Activated CD8-positive, alpha-beta memory T cell treated with anti-CD3 and anti-CD28 coated beads, Interleukin-2, amount 10 ng/mL, durations not matched to agents 7 days and 5 days (primary cell): ENCODE measurements at regions not wholly inside any gene's neighbourhood (a gene's known extent, or its start where the extent isn't known, plus 50 kb on each side); places are given as distances from the start of the nearest gene placed in this dataset.

Source experiments
- ATAC-seq: fragments of 150-1000 bp; cut with Tn5 transposase; one replicate; pipeline ENCODE4 v1.10.0; 2021; ENCODE audit warnings: moderate library complexity
- CTCF ChIA-PET: fragments of 350-600 bp; sonication (Branson Sonifier 250); formaldehyde crosslinking; loops from one replicate; lab custom pipeline; 2021; ENCODE audit warnings: antibody characterized with exemption; lab: Charles Lee
- DNase-seq: peaks from one replicate; pipeline ENCODE4 v3.0.0-alpha.2; 2020
- H3K27ac Mint-ChIP-seq: one replicate; pipeline ENCODE4 v1.8.0; 2021; ENCODE audit warnings: mild to moderate bottlenecking, mixed read lengths
- H3K27me3 Mint-ChIP-seq: one replicate; pipeline ENCODE4 v1.8.0; 2021; ENCODE audit warnings: mixed read lengths
- H3K36me3 Mint-ChIP-seq: one replicate; pipeline ENCODE4 v1.8.0; 2021; ENCODE audit warnings: mild to moderate bottlenecking, mixed read lengths
- H3K4me1 Mint-ChIP-seq: one replicate; pipeline ENCODE4 v1.8.0; 2021; ENCODE audit warnings: mixed read lengths
- H3K4me3 Mint-ChIP-seq: one replicate; pipeline ENCODE4 v1.8.0; 2021; ENCODE audit warnings: mild to moderate bottlenecking, moderate library complexity, mixed read lengths
- H3K9me3 Mint-ChIP-seq: one replicate; pipeline ENCODE4 v1.8.0; 2022; ENCODE audit warnings: low read depth, mixed read lengths

DNA sequence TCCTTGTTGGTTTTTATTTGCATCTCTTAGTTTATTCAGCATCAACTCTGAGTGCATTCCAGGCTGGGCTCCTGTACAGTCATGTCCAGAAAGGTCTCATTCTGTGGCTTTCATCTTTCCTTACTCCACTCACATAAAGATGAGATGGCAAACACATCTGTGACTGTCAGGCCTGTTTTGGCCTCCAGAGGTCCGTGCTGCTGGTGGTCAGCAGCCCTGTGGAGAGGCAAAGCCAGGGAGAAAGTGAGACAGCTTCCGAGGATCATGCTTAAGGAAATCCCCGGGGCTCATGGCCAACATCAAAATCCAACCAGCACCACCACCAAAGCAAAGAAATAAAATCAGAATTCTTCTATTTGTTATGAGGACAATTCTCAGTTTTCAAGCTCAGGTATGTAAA lies 96.1 kb upstream of the HIVEP3 start:
- CTCF ChIA-PET = no interaction called here
- Mint-ChIP-seq H3K9me3 (peaks cover 6% of the 10 kb centered on the region), H3K27me3 (no peaks in the 10 kb centered on the region), H3K4me3 (no peak overlapping the region), H3K27ac (no peak overlapping the region), H3K36me3 (peaks cover 16% of the 10 kb centered on the region), H3K4me1 (peaks cover 40% of the 10 kb centered on the region)
- DNase-seq (no peak), ATAC-seq (no peak)

DNA sequence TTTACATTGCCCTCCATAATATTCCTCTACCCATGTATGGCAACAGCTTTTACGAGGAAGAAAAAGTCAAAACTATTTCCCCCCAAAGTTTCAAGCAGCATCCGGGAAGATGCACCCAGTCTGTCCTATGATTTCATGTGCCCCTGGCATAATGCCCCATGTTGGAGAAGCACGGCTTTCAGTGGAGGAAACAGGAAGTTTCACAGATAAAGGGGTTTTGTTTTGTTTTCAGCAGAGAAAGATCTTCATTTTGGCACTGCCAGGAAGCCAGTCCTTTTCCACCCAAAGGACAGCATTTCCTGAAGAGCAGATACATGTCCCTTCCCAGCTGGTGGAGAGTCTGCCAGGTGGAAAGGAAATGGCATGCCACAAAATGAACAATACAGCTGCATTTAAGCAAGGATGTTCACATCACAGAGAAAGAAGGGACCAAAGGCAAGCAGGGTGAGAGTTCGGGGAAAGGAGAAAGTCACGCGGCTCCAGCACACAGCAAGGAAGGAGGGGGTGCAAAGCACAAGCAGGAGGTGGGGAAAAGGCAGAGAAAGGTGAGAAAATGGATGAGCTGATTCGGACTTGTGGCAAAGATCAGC lies 95.3 kb upstream of the HIVEP3 start:
- ATAC-seq = no peak
- DNase-seq = no peak
- no peak overlapping the region for H3K4me3 Mint-ChIP-seq
- H3K4me1 Mint-ChIP-seq = peaks cover 47% of the 10 kb centered on the region
- CTCF ChIA-PET = no interaction called here
- H3K27me3 Mint-ChIP-seq = no peaks in the 10 kb centered on the region
- H3K36me3 Mint-ChIP-seq = peaks cover 14% of the 10 kb centered on the region
- peaks cover 6% of the 10 kb centered on the region for H3K9me3 Mint-ChIP-seq
- H3K27ac Mint-ChIP-seq = no peak overlapping the region

DNA sequence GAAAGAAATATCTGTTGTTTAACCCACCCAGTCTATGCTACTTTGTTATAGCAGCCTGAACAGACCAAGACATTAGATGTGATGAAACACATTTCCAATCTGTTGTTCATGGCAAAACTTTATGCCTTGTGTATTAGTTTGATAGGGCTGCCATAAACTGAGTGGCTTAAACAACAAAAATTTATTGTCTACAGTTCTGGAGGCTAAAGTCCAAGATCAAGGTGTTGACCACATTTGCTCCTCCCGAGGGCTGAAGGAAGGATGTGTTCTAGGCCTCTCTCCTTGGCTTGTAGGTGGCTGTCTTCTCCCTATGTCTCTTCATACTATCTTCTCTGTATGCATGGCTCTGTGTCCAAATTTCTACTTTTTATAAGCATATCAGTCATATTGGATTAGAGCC lies 94.1 kb upstream of the HIVEP3 start:
- ATAC-seq (no peak), DNase-seq (no peak)
- Mint-ChIP-seq H3K4me1 (peaks cover 54% of the 10 kb centered on the region), H3K27ac (no peak overlapping the region), H3K9me3 (peaks cover 3% of the 10 kb centered on the region), H3K36me3 (peaks cover 14% of the 10 kb centered on the region), H3K27me3 (no peaks in the 10 kb centered on the region), H3K4me3 (no peak overlapping the region)
- CTCF ChIA-PET = no interaction called here

DNA sequence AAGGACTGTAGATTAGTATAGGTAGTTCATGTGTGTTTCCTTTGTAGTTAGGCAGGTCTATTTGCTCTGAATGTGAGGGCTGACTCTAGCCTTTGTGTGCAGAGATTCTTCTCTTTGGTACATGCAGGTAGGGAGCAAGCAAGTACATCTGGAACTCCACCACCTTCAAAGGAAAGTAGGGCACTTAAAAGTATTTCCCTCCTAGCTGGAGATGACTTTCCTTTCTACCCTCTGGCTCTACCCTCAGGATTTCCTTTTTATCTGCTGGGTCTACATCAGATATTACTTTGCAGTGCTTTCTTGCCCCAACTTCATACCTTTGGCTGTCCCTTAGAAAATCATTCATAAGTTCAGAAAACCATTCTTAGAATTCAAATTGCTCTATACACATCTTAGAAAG lies 91.7 kb upstream of the HIVEP3 start:
- DNase-seq (no peak), ATAC-seq (no peak)
- Mint-ChIP-seq H3K4me1 (peaks cover 49% of the 10 kb centered on the region), H3K36me3 (peaks cover 14% of the 10 kb centered on the region), H3K27ac (no peak overlapping the region), H3K4me3 (no peak overlapping the region), H3K27me3 (no peaks in the 10 kb centered on the region), H3K9me3 (peaks cover 3% of the 10 kb centered on the region)
- CTCF ChIA-PET = no interaction called here

DNA sequence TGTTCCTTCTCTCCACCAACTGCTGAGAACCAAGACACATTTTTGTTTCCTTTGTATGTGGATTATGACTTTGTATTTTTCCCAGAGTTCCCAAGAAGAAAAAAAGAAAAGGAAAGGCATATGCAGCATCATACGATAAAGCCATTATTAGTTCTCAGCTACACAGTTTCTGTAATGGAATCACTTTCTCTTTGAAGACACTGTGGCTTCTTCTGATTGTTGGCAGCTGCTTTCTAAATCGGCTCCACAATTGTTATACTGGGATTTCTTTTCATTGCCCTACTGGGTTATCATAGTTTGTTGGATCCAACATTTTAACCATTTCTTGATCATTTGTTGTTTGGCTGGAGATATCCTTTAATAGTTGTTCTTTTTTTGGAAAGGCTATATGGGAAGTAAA lies 89.5 kb upstream of the HIVEP3 start:
- Mint-ChIP-seq H3K27ac (no peak overlapping the region), H3K9me3 (no peaks in the 10 kb centered on the region), H3K27me3 (no peaks in the 10 kb centered on the region), H3K4me1 (peaks cover 34% of the 10 kb centered on the region), H3K36me3 (peaks cover 7% of the 10 kb centered on the region), H3K4me3 (no peak overlapping the region)
- no peak for ATAC-seq
- no peak for DNase-seq
- CTCF ChIA-PET = interaction anchor here (0.6 kb wide), 1 partner anchor 12 kb away, joined by 3 read pairs; no protein-coding TSS in a partner anchor

DNA sequence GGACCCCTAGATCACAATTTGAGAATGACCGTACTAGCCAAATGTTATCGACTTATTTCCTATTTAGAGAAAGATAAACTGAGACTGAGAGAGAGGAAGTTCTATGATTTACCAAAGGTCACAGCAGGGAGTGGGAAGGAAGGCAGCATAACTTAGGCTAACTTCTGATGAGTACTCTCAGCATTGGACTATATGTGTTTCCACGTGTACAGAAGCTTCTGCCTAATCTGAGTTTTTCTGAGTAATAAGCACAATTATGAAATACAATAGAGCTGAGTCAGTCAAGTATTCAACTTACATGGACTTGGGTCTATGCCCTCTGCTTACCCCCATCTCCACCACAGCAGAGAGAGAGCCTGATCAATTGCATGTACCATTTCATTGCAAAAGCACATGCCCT lies 88.1 kb upstream of the HIVEP3 start:
- H3K27me3 Mint-ChIP-seq = no peaks in the 10 kb centered on the region
- H3K9me3 Mint-ChIP-seq = no peaks in the 10 kb centered on the region
- DNase-seq = no peak
- CTCF ChIA-PET = no interaction called here
- H3K27ac Mint-ChIP-seq = no peak overlapping the region
- H3K4me3 Mint-ChIP-seq = no peak overlapping the region
- peaks cover 4% of the 10 kb centered on the region for H3K36me3 Mint-ChIP-seq
- no peak for ATAC-seq
- H3K4me1 Mint-ChIP-seq = peaks cover 29% of the 10 kb centered on the region

DNA sequence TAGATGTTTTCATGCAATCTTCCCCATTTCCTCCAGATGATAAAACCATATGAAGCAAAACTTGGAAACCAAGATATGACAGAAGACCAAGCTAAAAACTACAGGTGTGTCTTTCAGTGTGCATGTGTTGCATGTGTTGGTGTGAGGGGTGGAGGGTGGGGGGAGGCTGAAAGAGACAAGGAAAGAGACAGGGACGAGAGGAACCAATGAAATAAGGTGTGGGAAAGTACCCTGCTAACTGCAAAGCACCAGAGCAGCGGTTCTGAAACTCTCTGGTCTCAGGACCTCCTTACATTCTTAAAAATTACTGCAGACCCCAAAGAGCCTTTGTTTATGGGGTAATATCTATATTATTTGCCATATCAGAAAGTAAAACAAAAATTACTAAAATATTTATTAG lies 87.4 kb upstream of the HIVEP3 start:
- Mint-ChIP-seq H3K9me3 (no peaks in the 10 kb centered on the region), H3K36me3 (peaks cover 4% of the 10 kb centered on the region), H3K27ac (no peak overlapping the region), H3K4me1 (peaks cover 24% of the 10 kb centered on the region), H3K4me3 (no peak overlapping the region), H3K27me3 (no peaks in the 10 kb centered on the region)
- CTCF ChIA-PET = no interaction called here
- ATAC-seq (no peak), DNase-seq (no peak)

DNA sequence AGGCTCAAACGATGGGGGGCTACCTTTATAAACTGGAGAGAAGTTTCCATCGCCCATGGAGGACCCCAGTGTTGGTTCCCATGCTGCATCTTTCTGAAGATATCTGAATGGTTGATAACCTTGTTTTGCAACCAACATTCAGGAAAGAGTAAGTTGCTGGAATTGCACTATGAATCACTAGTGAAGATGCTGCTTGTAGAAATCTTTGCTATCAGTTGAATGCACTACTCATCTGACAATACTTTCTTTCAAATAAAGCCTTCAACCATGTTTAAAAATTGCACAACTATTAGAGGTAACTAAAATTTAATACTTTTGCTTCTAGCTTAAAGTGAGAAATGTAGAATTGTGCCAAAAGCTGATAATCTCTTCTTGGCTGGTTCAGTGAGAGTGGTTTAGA lies 86.8 kb upstream of the HIVEP3 start:
- no peak for ATAC-seq
- H3K27me3 Mint-ChIP-seq = no peaks in the 10 kb centered on the region
- H3K27ac Mint-ChIP-seq = no peak overlapping the region
- no peak for DNase-seq
- peaks cover 21% of the 10 kb centered on the region for H3K4me1 Mint-ChIP-seq
- no peak overlapping the region for H3K4me3 Mint-ChIP-seq
- CTCF ChIA-PET = no interaction called here
- no peaks in the 10 kb centered on the region for H3K9me3 Mint-ChIP-seq
- peaks cover 4% of the 10 kb centered on the region for H3K36me3 Mint-ChIP-seq

DNA sequence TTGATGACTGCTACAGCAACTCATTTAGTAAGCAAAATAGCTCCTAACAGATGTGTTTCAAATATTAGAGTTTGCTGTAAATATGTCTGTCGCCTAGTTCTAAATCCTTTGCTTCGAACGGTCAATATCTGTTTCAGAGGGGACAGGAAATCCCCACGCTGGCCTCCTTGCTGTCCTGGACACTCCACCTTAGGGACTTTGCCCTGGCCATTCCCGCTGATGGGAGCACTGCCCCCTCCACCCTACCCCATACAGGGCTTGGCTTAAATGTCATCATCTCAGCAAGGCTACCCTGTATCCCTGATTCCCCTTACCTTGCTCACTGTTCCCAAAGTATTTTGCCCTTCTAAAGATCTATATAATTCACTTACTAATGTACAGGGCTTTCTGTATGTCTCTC lies 86.1 kb upstream of the HIVEP3 start:
- Mint-ChIP-seq H3K27me3 (no peaks in the 10 kb centered on the region), H3K4me1 (peaks cover 18% of the 10 kb centered on the region), H3K9me3 (no peaks in the 10 kb centered on the region), H3K27ac (no peak overlapping the region), H3K36me3 (peaks cover 7% of the 10 kb centered on the region), H3K4me3 (no peak overlapping the region)
- CTCF ChIA-PET = no interaction called here
- no peak for ATAC-seq
- no peak for DNase-seq

DNA sequence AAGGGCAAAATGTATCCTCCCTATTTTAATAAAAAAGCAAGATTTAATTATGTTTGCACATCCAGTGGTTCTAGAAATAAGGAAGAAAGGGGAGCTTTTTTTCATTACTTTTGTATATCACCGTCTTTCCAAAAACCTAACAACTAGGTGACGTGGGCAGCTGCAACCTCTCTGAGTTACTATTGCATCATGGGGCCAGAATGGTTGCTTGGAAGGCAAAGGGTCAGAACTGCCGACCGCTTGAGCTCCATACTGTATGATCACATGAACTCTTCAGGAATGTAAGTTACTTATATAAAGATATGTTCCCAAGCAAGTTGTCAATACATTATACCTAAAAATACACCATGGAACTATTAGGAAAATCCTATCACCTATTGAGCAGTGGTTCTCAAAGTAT lies 85.6 kb upstream of the HIVEP3 start:
- H3K27ac Mint-ChIP-seq = no peak overlapping the region
- ATAC-seq (no peak), DNase-seq (no peak)
- H3K9me3 Mint-ChIP-seq = no peaks in the 10 kb centered on the region
- CTCF ChIA-PET = no interaction called here
- H3K4me1 Mint-ChIP-seq = peaks cover 13% of the 10 kb centered on the region
- peaks cover 7% of the 10 kb centered on the region for H3K36me3 Mint-ChIP-seq
- no peak overlapping the region for H3K4me3 Mint-ChIP-seq
- no peaks in the 10 kb centered on the region for H3K27me3 Mint-ChIP-seq

DNA sequence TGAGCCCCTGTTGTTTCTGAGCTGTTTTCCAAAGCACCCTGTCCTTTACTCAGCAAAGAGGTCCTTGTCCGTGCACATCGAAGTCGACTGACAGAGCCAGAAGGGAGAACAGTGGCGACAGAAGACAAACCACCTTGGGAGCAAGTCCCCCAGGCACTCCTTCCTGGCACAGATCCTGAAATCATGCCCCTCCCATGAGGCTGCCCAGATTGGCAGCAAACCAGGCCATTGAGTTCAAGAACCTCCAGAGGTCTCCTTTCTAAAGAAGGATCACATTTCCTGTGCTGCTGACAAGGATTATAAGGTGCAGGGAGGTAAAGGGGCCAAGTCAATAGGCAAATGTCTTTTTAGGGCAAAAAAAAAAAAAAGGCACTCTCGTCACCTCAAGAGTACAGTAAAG lies 84.7 kb upstream of the HIVEP3 start:
- Mint-ChIP-seq H3K4me1 (peaks cover 5% of the 10 kb centered on the region), H3K27ac (no peak overlapping the region), H3K4me3 (no peak overlapping the region), H3K9me3 (no peaks in the 10 kb centered on the region), H3K36me3 (peaks cover 4% of the 10 kb centered on the region), H3K27me3 (no peaks in the 10 kb centered on the region)
- CTCF ChIA-PET = interaction anchor here (0.8 kb wide), 1 partner anchor 69 kb away, joined by 3 read pairs; no protein-coding TSS in a partner anchor
- ATAC-seq (no peak), DNase-seq (no peak)

DNA sequence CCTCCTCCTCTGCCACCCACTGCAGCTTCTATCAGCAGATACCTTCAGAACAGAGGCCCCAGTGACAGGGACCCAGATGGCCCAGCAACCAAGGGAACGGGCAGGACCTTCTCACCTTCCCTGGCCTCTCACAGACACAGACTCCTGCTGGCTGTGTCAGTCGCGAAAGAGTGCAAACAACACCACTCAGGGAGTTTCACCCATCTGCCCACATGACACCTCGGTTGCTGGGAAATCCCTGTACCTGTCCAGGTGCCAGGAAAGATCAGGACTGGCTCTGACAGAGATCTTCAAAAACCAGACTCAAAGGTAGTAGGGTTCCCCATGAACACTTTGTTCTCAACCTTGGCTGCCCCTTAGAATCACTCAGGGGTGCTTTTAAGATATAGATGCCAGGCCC lies 83.5 kb upstream of the HIVEP3 start:
- Mint-ChIP-seq H3K36me3 (peaks cover 4% of the 10 kb centered on the region), H3K9me3 (no peaks in the 10 kb centered on the region), H3K4me1 (peaks cover 4% of the 10 kb centered on the region), H3K27me3 (no peaks in the 10 kb centered on the region), H3K27ac (no peak overlapping the region), H3K4me3 (no peak overlapping the region)
- CTCF ChIA-PET = no interaction called here
- no peak for DNase-seq
- ATAC-seq = no peak

DNA sequence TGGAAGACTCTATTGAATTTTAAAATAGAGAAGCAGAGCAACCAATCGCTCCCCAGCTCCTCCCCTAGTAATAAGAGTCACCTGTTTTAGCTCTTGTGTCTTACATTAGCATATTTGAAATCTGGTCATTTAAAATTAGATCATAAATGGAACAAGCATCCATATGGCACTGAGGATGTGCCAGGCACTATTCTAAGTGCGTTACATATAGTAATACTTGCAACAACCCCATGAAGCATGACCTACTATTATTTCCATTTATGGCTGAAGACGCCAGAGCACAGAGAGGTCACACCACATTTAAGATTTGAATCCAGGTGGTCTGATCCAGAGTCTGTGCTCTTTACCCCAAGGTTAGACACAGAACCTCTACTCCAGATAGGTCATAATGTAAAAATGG lies 82.0 kb upstream of the HIVEP3 start:
- Mint-ChIP-seq H3K4me1 (peaks cover 7% of the 10 kb centered on the region), H3K36me3 (peaks cover 5% of the 10 kb centered on the region), H3K27me3 (no peaks in the 10 kb centered on the region), H3K9me3 (no peaks in the 10 kb centered on the region), H3K4me3 (no peak overlapping the region), H3K27ac (no peak overlapping the region)
- CTCF ChIA-PET = no interaction called here
- DNase-seq (no peak), ATAC-seq (no peak)

DNA sequence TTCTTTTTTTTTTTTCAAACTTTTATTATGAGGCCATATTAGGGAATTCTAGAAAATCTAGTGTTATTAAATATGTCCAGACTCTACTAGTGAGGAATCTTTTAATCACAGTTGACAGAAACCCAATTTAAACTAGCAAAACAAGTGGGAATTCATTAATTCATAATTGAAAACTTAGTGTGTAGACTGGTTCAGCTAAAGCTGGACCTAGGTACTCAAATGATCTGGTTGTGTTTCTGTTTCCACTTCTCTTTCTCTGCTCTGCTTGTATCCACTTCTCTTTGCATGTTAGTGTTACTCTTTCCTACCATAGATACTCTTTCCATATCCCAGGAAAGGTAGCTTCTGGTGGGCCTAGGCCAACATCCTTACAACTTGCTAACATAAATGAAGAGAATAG lies 81.2 kb upstream of the HIVEP3 start:
- ATAC-seq = no peak
- H3K4me1 Mint-ChIP-seq = peaks cover 14% of the 10 kb centered on the region
- H3K27me3 Mint-ChIP-seq = no peaks in the 10 kb centered on the region
- peaks cover 4% of the 10 kb centered on the region for H3K9me3 Mint-ChIP-seq
- H3K27ac Mint-ChIP-seq = no peak overlapping the region
- CTCF ChIA-PET = no interaction called here
- no peak for DNase-seq
- H3K4me3 Mint-ChIP-seq = no peak overlapping the region
- H3K36me3 Mint-ChIP-seq = peaks cover 14% of the 10 kb centered on the region

DNA sequence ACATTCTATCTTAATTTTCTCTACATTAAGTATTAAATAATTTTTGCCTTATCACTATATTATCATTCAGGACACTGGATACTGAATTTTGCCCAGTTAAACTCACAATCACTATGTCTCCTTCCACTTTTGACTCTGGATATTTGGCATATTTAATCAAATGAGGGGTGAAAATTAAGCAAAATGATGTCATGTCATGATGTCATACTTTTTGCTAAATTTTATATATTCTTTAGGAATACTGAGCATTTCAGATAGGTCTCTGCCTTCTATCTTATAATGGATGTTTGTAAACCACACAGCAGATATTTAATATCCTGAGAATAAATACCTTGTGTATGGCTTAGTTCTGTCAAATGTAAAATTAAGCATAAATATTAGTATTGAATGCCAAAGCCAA lies 79.5 kb upstream of the HIVEP3 start:
- no peak overlapping the region for H3K27ac Mint-ChIP-seq
- H3K27me3 Mint-ChIP-seq = no peaks in the 10 kb centered on the region
- H3K9me3 Mint-ChIP-seq = peaks cover 12% of the 10 kb centered on the region
- H3K4me1 Mint-ChIP-seq = peaks cover 21% of the 10 kb centered on the region
- ATAC-seq (no peak), DNase-seq (no peak)
- CTCF ChIA-PET = interaction anchor here (0.7 kb wide), 1 partner anchor 156 kb away, joined by 4 read pairs; no protein-coding TSS in a partner anchor
- peaks cover 23% of the 10 kb centered on the region for H3K36me3 Mint-ChIP-seq
- H3K4me3 Mint-ChIP-seq = no peak overlapping the region
